NCI-H2196 (cell line): ENCODE measurements at regions not wholly inside any gene's neighbourhood (a gene's known extent, or its start where the extent isn't known, plus 50 kb on each side); places are given as distances from the start of the nearest gene placed in this dataset.
A peak's percentile ranks its signal among the peaks of the same experiment; 100 is the strongest.
"Not testable (repeated sequence)": the region's sequence is repeated elsewhere in the genome, so short reads cannot be mapped to it uniquely, and the experiment has no call there.

Source experiments
- DNase-seq: peaks from one replicate; lab custom pipeline; 2025; ENCODE audit not compliant: unreplicated experiment; lab: John Stamatoyannopoulos, UW

- no peak for DNase-seq
These were observed 195.6 kb downstream of the TBC1D2B start for GRCh38 chr15:77881950-77882349.

- DNase-seq, result not testable (repeated sequence)
These were observed 196.0 kb downstream of the TBC1D2B start for GRCh38 chr15:77881535-77881934.

GRCh38 chr15:77879466-77879865, 198.0 kb downstream of the TBC1D2B start:
- DNase-seq, result not testable (repeated sequence)

- DNase-seq, result no peak
These were observed 199.5 kb downstream of the TBC1D2B start for GRCh38 chr15:77877869-77878577.

- not testable (repeated sequence) for DNase-seq
These were observed 201.2 kb downstream of the TBC1D2B start for GRCh38 chr15:77876107-77876820.

GRCh38 chr15:77875066-77875721, 202.3 kb downstream of the TBC1D2B start:
- DNase-seq, result peak; percentile 12

GRCh38 chr15:77874063-77874462, 203.4 kb downstream of the TBC1D2B start:
- no peak for DNase-seq

- not testable (repeated sequence) for DNase-seq
These were observed 204.7 kb downstream of the TBC1D2B start for GRCh38 chr15:77872521-77873425.

- DNase-seq, result no peak
These were observed 205.6 kb downstream of the TBC1D2B start for GRCh38 chr15:77871852-77872371.

GRCh38 chr15:77870195-77871065, 207.1 kb downstream of the TBC1D2B start:
- DNase-seq, result peak; percentile 59

- no peak for DNase-seq
These were observed 208.3 kb downstream of the TBC1D2B start for GRCh38 chr15:77869021-77869895.

GRCh38 chr15:77868048-77868629, 209.4 kb downstream of the TBC1D2B start:
- not testable (repeated sequence) for DNase-seq

- no peak for DNase-seq
These were observed 210.1 kb downstream of the TBC1D2B start for GRCh38 chr15:77867266-77868047.

- no peak for DNase-seq
These were observed 210.8 kb downstream of the TBC1D2B start for GRCh38 chr15:77866596-77867125.

GRCh38 chr15:77866186-77866585, 211.3 kb downstream of the TBC1D2B start:
- no peak for DNase-seq

GRCh38 chr15:77865701-77866100, 211.8 kb downstream of the TBC1D2B start:
- DNase-seq, result no peak

- DNase-seq, result no peak
These were observed 212.4 kb downstream of the TBC1D2B start for GRCh38 chr15:77865106-77865610.
